ENCODE measurements at regions not wholly inside any gene's neighbourhood (a gene's known extent, or its start where the extent isn't known, plus 50 kb on each side); places are given as distances from the start of the nearest gene placed in this dataset.
"Not testable (repeated sequence)": the region's sequence is repeated elsewhere in the genome, so short reads cannot be mapped to it uniquely, and the experiment has no call there.

DNA sequence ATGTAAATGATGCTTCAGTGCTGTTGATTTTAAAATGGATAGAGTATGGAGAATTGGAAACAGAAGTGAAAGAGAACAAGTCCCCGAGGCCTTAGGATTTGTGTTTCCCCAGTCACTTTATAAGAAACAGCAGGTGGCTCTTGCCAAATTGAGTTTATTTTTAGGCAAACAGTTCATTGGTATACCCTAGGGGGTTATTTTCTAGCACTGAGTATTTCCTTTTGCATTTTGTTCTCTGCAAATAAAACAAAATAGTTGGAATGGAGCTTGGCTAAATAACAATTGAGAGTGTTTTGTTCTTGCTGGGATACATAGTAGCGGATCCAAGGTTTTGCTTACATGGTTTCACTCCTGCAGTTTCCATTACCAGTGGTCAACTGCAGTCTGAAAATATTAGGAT is 591.1 kb upstream of the C16orf82 start:
- Histone ChIP-seq H3K4me1 (peaks cover 34% of the 10 kb centered on the region), H3K27me3 (no peaks in the 10 kb centered on the region), H3K9me3 (peaks cover 50% of the 10 kb centered on the region), H3K9ac (peak overlapping the region; percentile 59; the same call in 1 of the 2 replicates), H4K20me1 (no peaks in the 10 kb centered on the region), H3K4me2 (peak overlapping the region; percentile 87), H3K4me3 (peak overlapping the region; percentile 48; the same call in 1 of the 2 replicates), H3K36me3 (no peaks in the 10 kb centered on the region), H3K27ac (peak overlapping the region; percentile 72)
- no peak for TF ChIP-seq Cebpa-rat (IDR thresholded peaks at IDR 0.05)

DNA sequence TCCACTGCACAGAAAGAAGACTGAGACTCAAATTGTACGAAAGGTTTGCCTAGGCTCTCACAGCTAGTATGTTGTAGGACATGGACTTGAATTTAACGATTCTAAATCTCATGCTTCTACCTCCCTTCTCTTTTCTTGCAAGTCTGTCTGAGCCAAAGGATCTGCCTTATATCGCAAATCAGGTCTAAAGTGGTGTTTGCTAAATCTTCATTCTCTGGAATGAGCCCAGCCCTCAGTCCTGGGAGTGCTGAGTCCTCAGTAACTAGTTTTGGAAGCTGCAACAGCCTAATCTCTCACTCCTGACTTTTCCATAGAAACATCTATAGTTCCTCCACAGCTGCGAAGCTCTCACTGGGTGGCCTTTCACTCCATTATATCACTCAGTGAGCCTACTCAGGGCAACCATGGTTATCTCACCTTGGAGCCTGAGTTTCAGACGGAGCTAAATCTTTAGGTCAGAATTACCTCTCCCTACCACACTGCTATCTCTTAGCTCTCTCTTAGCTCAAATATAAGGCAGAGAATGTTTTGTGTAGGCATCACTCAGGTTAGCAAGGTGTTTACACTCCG is 575.5 kb upstream of the C16orf82 start:
- Histone ChIP-seq H4K20me1 (no peaks in the 10 kb centered on the region), H3K27me3 (no peaks in the 10 kb centered on the region), H3K9ac (no peak overlapping the region), H3K27ac (no peak overlapping the region), H3K4me1 (peaks cover 4% of the 10 kb centered on the region; the same call in 1 of the 2 replicates), H3K36me3 (no peaks in the 10 kb centered on the region), H3K9me3 (no peaks in the 10 kb centered on the region), H3K4me3 (no peak overlapping the region), H3K4me2 (no peak overlapping the region)
- TF ChIP-seq Cebpa-rat (IDR thresholded peaks at IDR 0.05): no peak

DNA sequence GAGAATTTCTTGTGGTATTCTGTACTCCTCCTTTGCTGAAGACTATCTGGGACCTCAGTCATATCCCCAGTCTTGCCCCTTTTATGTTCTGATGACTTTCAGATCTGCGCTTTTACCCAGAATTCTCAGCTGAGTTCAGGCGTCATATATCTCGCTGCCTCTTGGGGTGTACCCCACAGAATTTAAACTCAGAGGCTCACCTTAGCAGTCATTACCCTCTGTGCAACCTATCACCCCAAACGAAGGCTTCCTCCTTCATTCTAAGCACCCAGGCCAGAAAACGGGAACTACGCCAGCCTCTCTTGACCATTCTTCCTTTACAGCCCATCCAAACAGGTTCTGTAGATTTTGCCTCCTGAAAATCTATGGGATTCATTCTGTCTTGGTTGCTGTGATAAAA is 574.8 kb upstream of the C16orf82 start:
- no peak for TF ChIP-seq Cebpa-rat (IDR thresholded peaks at IDR 0.05)
- H3K4me3 ChIP-seq: no peak overlapping the region
- peaks cover 4% of the 10 kb centered on the region; the same call in 1 of the 2 replicates for H3K4me1 ChIP-seq
- H3K4me2 ChIP-seq: no peak overlapping the region
- no peak overlapping the region for H3K27ac ChIP-seq
- H4K20me1 ChIP-seq: no peaks in the 10 kb centered on the region
- H3K36me3 ChIP-seq: no peaks in the 10 kb centered on the region
- no peaks in the 10 kb centered on the region for H3K9me3 ChIP-seq
- H3K27me3 ChIP-seq: no peaks in the 10 kb centered on the region
- H3K9ac ChIP-seq: no peak overlapping the region

DNA sequence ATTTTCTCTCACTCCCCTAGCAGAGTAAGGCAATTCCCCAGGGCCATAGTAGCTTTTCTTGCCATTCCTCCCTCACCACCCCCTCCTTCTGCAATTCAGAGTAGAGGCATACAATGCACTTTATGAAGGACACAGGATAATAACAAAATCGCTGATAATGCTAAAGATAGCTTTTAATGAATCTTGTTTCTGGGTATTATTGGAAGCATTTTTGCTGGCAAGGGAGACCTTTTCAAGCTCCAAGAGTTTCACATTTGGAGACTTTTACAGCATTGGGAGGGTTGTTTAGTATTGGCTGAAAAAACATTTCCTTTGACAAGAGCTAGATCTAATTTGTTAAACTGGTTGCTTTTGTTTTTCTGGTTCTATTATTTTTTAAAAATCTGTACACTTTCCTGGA is 573.0 kb upstream of the C16orf82 start:
- Histone ChIP-seq H3K36me3 (no peaks in the 10 kb centered on the region), H3K9me3 (no peaks in the 10 kb centered on the region), H3K9ac (no peak overlapping the region), H3K27me3 (no peaks in the 10 kb centered on the region), H4K20me1 (no peaks in the 10 kb centered on the region), H3K27ac (no peak overlapping the region), H3K4me2 (no peak overlapping the region), H3K4me3 (no peak overlapping the region), H3K4me1 (peaks cover 4% of the 10 kb centered on the region; the same call in 1 of the 2 replicates)
- no peak for TF ChIP-seq Cebpa-rat (IDR thresholded peaks at IDR 0.05)

DNA sequence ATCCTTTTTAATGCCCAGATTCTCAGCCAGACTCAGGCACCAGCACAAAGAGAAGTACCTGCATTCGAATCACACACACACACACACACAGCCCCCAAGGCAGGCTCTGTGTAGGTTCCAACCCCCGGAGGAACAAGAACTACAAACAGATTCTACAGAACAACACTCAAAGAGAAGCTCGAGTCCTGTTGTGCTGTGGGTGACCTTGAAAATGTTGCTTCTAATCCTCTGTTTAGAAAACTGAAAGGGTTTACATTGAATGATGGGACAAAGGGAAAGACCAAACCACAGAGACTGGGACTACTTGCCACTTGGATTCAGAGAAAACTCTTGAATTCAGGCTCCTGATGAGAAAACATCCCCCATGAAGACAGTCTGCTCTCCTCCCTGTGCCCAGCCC is 568.8 kb upstream of the C16orf82 start:
- Histone ChIP-seq H4K20me1 (no peaks in the 10 kb centered on the region), H3K27me3 (no peaks in the 10 kb centered on the region), H3K9ac (no peak overlapping the region), H3K36me3 (no peaks in the 10 kb centered on the region), H3K4me1 (peaks cover 4% of the 10 kb centered on the region; the same call in 1 of the 2 replicates), H3K4me2 (no peak overlapping the region), H3K27ac (no peak overlapping the region), H3K4me3 (no peak overlapping the region), H3K9me3 (no peaks in the 10 kb centered on the region)
- no peak for TF ChIP-seq Cebpa-rat (IDR thresholded peaks at IDR 0.05)

DNA sequence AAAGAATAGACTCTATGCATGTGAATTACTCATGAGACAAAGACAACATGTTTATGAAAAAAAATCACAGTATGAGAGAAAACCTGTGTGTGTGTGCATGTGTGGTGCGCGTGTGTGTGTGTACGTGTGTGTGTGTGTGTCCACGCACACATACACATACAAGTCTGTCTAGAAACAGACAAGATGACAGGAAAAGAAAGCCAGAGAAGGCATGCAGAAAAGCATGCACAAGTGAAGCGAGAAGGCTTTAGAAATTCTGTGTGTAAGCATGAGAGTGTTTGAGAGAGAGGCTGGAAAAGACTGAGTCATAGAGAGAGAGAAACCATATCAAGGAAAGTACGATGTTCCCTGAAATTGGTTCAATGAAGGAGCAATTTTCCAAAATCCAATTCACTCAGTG is 566.4 kb upstream of the C16orf82 start:
- no peak overlapping the region for H3K4me3 ChIP-seq
- no peaks in the 10 kb centered on the region for H3K4me1 ChIP-seq
- no peaks in the 10 kb centered on the region for H3K27me3 ChIP-seq
- H3K9ac ChIP-seq: no peak overlapping the region
- no peaks in the 10 kb centered on the region for H3K36me3 ChIP-seq
- H3K27ac ChIP-seq: no peak overlapping the region
- H3K9me3 ChIP-seq: no peaks in the 10 kb centered on the region
- H4K20me1 ChIP-seq: no peaks in the 10 kb centered on the region
- H3K4me2 ChIP-seq: no peak overlapping the region
- no peak for TF ChIP-seq Cebpa-rat (IDR thresholded peaks at IDR 0.05)

DNA sequence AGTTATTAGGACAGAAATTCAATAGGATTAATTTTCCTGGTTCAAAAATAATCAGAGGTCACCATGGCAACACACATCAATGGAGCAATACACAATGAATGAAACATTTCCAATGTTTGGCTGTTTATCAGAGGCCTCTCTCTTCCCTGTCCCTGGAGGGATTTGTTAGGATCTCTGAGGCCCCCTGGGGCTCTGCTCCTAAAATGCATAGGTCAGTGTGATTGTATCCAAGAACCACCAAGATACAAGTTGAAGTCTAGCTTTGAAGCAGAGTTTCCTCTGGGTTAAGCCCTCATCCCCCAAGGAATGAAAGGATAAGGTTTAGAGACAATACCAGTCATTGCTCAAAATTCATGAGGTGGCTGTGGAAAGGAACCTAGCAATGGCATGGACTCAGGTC is 561.2 kb upstream of the C16orf82 start:
- H3K4me1 ChIP-seq: no peaks in the 10 kb centered on the region
- H3K4me3 ChIP-seq: no peak overlapping the region
- H4K20me1 ChIP-seq: no peaks in the 10 kb centered on the region
- H3K4me2 ChIP-seq: no peak overlapping the region
- TF ChIP-seq Cebpa-rat (IDR thresholded peaks at IDR 0.05): no peak
- H3K27me3 ChIP-seq: no peaks in the 10 kb centered on the region
- H3K9me3 ChIP-seq: no peaks in the 10 kb centered on the region
- no peak overlapping the region for H3K9ac ChIP-seq
- H3K36me3 ChIP-seq: no peaks in the 10 kb centered on the region
- H3K27ac ChIP-seq: no peak overlapping the region

DNA sequence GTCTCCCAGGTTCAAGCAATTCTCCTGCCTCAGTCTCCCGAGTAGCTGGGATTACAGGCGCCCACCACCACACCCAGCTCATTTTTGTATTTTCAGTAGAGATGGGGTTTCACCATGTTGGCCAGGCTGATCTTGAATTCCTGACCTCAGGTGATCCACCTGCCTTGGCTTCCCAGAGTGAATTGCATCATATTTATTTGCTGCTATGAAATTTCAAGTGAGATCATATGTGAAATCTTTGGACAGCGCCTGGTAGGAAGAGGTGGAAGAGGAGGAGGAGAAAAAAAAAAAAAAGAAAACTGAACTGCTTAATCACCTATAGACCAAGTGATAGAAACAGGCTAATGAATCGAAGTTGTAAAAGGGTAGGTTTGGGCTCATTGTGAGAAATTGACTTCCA is 557.8 kb upstream of the C16orf82 start:
- not testable (repeated sequence) for H3K4me1 ChIP-seq, H3K9ac ChIP-seq, H3K4me2 ChIP-seq, H4K20me1 ChIP-seq, H3K27me3 ChIP-seq, H3K27ac ChIP-seq, H3K9me3 ChIP-seq, H3K36me3 ChIP-seq, H3K4me3 ChIP-seq

DNA sequence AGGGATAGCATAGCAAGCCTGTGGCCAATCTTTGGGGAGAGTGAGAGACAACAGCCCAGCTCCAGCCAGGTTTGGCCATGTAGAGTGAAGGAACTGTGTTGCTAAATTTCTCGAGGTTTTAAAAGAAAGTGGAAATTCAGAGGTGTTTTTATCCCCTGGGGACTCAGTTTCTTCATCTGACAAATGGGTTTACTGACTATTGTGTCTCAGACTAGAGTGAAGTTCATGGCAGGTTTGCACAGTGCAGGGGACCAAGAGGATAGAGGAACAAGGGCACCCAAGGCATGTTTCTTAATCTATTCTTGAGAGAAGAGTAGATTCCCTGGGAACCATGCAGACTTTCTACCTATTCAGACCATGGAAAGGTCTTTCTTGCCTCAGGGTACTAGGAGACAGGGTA is 555.8 kb upstream of the C16orf82 start:
- Histone ChIP-seq H3K4me1 (no peaks in the 10 kb centered on the region), H3K36me3 (no peaks in the 10 kb centered on the region), H3K27me3 (no peaks in the 10 kb centered on the region), H3K27ac (no peak overlapping the region), H3K4me2 (no peak overlapping the region), H3K4me3 (no peak overlapping the region), H3K9ac (no peak overlapping the region), H4K20me1 (no peaks in the 10 kb centered on the region), H3K9me3 (no peaks in the 10 kb centered on the region)
- no peak for TF ChIP-seq Cebpa-rat (IDR thresholded peaks at IDR 0.05)

DNA sequence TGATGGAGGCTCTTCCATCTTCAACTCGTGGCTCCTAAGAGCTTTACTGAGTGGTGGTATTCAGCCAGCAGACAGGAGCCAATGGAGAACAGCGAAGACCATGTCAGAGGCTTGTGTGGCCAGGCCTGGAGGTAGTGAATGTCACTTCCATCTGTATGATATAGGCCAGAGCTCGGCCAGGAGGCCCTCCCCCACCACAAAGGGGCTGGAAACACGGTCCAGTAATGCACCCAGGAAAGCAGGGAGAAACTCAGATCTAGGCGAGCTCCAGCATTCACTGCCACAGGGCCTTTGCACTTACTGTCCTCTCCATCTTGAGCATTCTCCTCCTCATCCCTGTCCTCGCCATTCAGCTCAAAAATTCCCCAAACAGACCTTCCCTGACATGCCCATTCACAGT is 555.3 kb upstream of the C16orf82 start:
- H3K4me1 ChIP-seq: no peaks in the 10 kb centered on the region
- no peak overlapping the region for H3K27ac ChIP-seq
- no peak overlapping the region for H3K9ac ChIP-seq
- no peak overlapping the region for H3K4me3 ChIP-seq
- H3K9me3 ChIP-seq: no peaks in the 10 kb centered on the region
- no peak for TF ChIP-seq Cebpa-rat (IDR thresholded peaks at IDR 0.05)
- no peak overlapping the region for H3K4me2 ChIP-seq
- H3K36me3 ChIP-seq: no peaks in the 10 kb centered on the region
- H3K27me3 ChIP-seq: no peaks in the 10 kb centered on the region
- no peaks in the 10 kb centered on the region for H4K20me1 ChIP-seq

DNA sequence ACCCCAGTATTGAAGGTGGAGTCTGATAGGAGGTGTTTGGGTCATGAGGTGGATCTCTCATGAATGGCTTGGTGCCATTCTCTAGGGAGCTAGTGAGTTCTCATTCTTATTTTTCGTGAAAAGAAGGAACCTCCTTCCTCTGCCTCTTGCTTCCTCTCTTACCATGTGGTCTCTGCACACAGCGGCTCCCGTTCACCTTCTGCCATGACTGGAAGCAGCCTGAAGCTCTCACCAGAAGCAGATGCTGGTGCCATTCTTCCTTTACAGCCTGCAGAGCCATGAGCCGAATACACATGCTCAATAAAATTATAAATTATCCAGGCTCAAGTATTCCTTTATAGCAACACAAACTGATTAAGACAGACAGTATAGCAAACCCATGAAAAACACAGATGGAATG is 545.1 kb upstream of the C16orf82 start:
- Histone ChIP-seq H3K4me1 (no peaks in the 10 kb centered on the region), H3K36me3 (no peaks in the 10 kb centered on the region), H3K9ac (no peak overlapping the region), H3K4me2 (no peak overlapping the region), H3K9me3 (no peaks in the 10 kb centered on the region), H4K20me1 (no peaks in the 10 kb centered on the region), H3K27me3 (no peaks in the 10 kb centered on the region), H3K27ac (no peak overlapping the region), H3K4me3 (no peak overlapping the region)
- TF ChIP-seq Cebpa-rat (IDR thresholded peaks at IDR 0.05): no peak
